ENCODE measurements at regions not wholly inside any gene's neighbourhood (a gene's known extent, or its start where the extent isn't known, plus 50 kb on each side); places are given as distances from the start of the nearest gene placed in this dataset.

DNA sequence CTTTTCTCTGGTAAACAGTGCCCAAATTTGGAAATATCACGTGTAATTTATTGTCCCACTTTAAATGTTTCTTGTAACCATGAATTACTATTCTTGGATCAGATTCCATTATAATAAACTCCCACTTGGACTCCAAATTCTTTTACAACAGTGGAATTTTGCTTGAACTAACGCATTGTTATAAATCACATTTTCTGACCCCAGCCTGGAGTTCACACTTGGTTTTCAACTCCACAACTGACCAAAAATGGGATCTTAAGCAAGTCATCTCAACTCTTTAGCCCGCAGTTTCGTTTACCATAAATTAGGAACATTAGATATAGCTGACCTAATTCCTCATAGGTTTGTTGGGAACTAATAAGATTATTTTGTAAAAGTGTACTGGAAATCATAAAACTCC is 336.8 kb upstream of the NCAM1 start:
- TF ChIP-seq, protein P1, sequence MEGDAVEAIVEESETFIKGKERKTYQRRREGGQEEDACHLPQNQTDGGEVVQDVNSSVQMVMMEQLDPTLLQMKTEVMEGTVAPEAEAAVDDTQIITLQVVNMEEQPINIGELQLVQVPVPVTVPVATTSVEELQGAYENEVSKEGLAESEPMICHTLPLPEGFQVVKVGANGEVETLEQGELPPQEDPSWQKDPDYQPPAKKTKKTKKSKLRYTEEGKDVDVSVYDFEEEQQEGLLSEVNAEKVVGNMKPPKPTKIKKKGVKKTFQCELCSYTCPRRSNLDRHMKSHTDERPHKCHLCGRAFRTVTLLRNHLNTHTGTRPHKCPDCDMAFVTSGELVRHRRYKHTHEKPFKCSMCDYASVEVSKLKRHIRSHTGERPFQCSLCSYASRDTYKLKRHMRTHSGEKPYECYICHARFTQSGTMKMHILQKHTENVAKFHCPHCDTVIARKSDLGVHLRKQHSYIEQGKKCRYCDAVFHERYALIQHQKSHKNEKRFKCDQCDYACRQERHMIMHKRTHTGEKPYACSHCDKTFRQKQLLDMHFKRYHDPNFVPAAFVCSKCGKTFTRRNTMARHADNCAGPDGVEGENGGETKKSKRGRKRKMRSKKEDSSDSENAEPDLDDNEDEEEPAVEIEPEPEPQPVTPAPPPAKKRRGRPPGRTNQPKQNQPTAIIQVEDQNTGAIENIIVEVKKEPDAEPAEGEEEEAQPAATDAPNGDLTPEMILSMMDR (IDR thresholded peaks at IDR 0.05): no peak
- TF ChIP-seq POLR2A (IDR thresholded peaks at IDR 0.05) (no peak), POLR2AphosphoS5 (IDR thresholded peaks at IDR 0.05; ENCODE audit: insufficient read depth in 1 of 2, low read depth in 1 of 2) (peak in 1 of 2 donors; percentile 38)

All from vagina (tissue), 2 donors.